Activated CD4-positive, alpha-beta memory T cell treated with anti-CD3 and anti-CD28 coated beads, Interleukin-2, amount 10 ng/mL, durations not matched to agents 7 days and 5 days (primary cell): ENCODE measurements at regions not wholly inside any gene's neighbourhood (a gene's known extent, or its start where the extent isn't known, plus 50 kb on each side); places are given as distances from the start of the nearest gene placed in this dataset.
"Not testable (repeated sequence)": the region's sequence is repeated elsewhere in the genome, so short reads cannot be mapped to it uniquely, and the experiment has no call there.

Source experiments
- CTCF ChIA-PET: fragments of 350-600 bp; sonication (Branson Sonifier 250); formaldehyde crosslinking; loops from one replicate; lab custom pipeline; 2021; ENCODE audit warnings: antibody characterized with exemption, inconsistent platforms; lab: Charles Lee
- POLR2A ChIA-PET: fragments of 350-600 bp; sonication (Branson Sonifier 250); formaldehyde crosslinking; loops from one replicate; lab custom pipeline; 2021; ENCODE audit warnings: antibody characterized with exemption; lab: Charles Lee
- DNase-seq: peaks from one replicate; pipeline ENCODE4 v3.0.0-alpha.2; 2020
- H3K27ac Mint-ChIP-seq: one replicate; pipeline ENCODE4 v1.8.0; 2021; ENCODE audit warnings: mild to moderate bottlenecking, mixed read lengths
- H3K27me3 Mint-ChIP-seq: one replicate; pipeline ENCODE4 v1.8.0; 2021; ENCODE audit warnings: mixed read lengths
- H3K36me3 Mint-ChIP-seq: one replicate; pipeline ENCODE4 v1.8.0; 2021; ENCODE audit warnings: low read depth, mixed read lengths
- H3K4me1 Mint-ChIP-seq: one replicate; pipeline ENCODE4 v1.8.0; 2021; ENCODE audit warnings: mixed read lengths
- H3K4me3 Mint-ChIP-seq: one replicate; pipeline ENCODE4 v1.8.0; 2021; ENCODE audit warnings: mild to moderate bottlenecking, mixed read lengths
- H3K9me3 Mint-ChIP-seq: one replicate; pipeline ENCODE4 v1.8.0; 2021; ENCODE audit warnings: mixed read lengths

DNA sequence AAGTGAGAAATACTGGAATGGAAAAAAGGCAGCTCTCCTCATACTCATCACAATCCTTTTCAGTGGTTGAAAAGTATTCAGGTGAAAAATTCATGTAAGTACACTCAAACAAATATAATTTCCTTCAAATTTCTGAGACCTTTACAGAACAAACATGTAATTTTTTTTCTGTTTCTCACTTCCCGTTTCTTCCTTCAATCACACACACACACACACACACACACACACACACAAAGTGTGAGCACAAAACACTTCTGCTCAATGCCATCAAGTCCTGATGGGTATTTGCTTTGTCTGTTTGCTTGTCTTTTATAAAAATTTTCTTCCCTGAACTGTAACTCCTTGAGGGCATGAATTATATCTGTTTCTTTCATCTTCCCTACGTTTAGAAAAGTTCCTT, 110.6 kb downstream of the LIG4 start:
- DNase-seq = no peak
- H3K27ac Mint-ChIP-seq = no peak overlapping the region
- ChIA-PET POLR2A (no interaction called here), CTCF (no interaction called here)
- H3K4me1 Mint-ChIP-seq = no peaks in the 10 kb centered on the region
- no peaks in the 10 kb centered on the region for H3K36me3 Mint-ChIP-seq
- no peaks in the 10 kb centered on the region for H3K27me3 Mint-ChIP-seq
- H3K9me3 Mint-ChIP-seq = no peaks in the 10 kb centered on the region
- H3K4me3 Mint-ChIP-seq = no peak overlapping the region

DNA sequence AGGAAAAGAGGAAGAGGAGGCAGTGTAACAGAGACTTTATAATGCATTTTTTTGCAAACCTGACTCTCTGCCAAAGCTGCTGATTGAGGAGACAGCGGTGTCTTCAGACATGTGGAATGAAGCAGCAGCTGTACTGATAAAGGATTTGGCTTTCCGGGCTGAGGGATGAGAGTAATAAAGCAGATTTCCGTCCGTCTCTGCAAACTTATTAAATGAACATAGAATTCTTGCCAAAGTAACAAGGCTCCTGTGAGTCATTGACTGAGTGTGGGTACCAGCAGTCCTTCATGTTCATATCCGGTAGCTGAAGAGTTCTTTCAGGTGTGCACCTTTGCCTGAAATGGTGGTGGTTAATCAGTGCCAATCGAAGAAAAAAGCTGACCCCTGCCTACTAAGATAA, 112.6 kb downstream of the LIG4 start:
- CTCF ChIA-PET = no interaction called here
- H3K9me3 Mint-ChIP-seq = no peaks in the 10 kb centered on the region
- no peak overlapping the region for H3K27ac Mint-ChIP-seq
- no peaks in the 10 kb centered on the region for H3K4me1 Mint-ChIP-seq
- no peaks in the 10 kb centered on the region for H3K27me3 Mint-ChIP-seq
- POLR2A ChIA-PET = no interaction called here
- DNase-seq = no peak
- no peak overlapping the region for H3K4me3 Mint-ChIP-seq
- H3K36me3 Mint-ChIP-seq = no peaks in the 10 kb centered on the region

DNA sequence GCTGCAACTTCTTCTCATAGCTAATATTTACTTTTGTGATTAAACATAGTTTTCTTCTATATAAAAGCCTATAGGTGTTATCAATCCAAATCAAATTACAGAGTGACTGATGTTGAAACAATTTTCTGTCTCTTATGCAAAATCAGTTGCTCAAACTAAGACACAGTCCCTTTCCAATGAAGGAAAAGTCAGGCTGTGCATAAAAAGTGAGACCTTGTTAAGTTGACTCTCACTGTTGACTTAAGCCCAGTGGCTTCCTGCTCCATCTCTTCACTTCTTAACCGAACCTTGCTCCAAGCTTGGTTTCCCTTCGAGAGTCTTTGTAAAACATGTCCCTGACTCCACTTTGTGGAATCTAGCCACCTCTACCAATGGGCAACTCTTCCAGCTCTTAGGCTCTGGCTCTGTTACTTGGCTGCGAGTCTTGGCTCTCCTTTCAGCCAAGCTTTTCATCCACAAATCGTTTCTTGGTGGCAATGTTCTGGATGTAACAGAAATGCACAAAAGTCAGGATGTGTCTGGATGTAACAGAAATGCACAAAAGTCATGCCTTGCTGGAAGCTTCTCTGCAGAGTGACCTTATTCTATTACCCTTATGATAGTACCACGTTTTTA, 118.9 kb downstream of the LIG4 start:
- DNase-seq = no peak
- Mint-ChIP-seq H3K36me3 (no peaks in the 10 kb centered on the region), H3K4me1 (no peaks in the 10 kb centered on the region), H3K4me3 (no peak overlapping the region), H3K9me3 (no peaks in the 10 kb centered on the region), H3K27me3 (no peaks in the 10 kb centered on the region), H3K27ac (no peak overlapping the region)
- ChIA-PET CTCF (no interaction called here), POLR2A (no interaction called here)

DNA sequence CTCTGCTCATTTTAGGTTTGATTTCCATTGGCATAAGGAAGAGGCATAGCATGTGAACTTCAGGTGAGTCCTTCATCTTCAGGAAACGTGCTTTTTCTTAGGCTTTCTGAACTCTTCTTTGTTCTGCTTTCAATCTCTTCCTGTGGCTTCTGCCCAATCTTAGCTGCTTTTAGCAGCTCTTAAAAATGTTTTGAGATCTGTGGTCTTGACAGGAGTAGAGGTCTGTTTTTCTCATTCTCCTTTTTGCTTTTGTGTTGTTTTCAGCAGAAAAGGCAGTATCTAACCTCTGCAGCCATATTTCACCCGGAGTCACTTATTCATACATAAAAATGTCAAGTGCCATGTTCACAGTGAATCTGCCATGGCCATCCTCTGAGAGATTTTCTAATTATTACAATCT, 120.3 kb downstream of the LIG4 start:
- no peaks in the 10 kb centered on the region for H3K36me3 Mint-ChIP-seq
- POLR2A ChIA-PET = no interaction called here
- no peaks in the 10 kb centered on the region for H3K9me3 Mint-ChIP-seq
- H3K4me3 Mint-ChIP-seq = no peak overlapping the region
- no peaks in the 10 kb centered on the region for H3K27me3 Mint-ChIP-seq
- no peak overlapping the region for H3K27ac Mint-ChIP-seq
- CTCF ChIA-PET = no interaction called here
- H3K4me1 Mint-ChIP-seq = no peaks in the 10 kb centered on the region
- no peak for DNase-seq

DNA sequence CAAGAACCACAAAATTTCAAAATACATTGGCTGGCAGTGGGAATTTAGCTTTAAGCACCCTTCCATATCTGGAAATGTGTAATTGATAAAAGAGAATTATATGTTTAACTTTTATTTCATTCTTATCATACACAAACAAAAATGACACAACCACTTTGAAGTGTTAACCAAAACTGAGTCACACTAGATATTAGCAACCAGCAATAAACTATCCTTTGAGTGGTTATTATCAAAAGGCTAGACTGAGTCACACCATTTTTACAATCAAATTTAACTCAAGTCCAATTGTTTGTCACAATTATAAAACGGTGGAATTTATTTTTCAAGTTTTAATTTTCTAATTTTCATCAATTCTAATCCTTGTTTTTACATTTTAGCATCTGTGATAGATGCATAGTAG, 121.7 kb downstream of the LIG4 start:
- no peaks in the 10 kb centered on the region for H3K9me3 Mint-ChIP-seq
- no peak overlapping the region for H3K27ac Mint-ChIP-seq
- H3K36me3 Mint-ChIP-seq = no peaks in the 10 kb centered on the region
- POLR2A ChIA-PET = no interaction called here
- H3K27me3 Mint-ChIP-seq = no peaks in the 10 kb centered on the region
- no peak for DNase-seq
- CTCF ChIA-PET = no interaction called here
- H3K4me1 Mint-ChIP-seq = no peaks in the 10 kb centered on the region
- no peak overlapping the region for H3K4me3 Mint-ChIP-seq

DNA sequence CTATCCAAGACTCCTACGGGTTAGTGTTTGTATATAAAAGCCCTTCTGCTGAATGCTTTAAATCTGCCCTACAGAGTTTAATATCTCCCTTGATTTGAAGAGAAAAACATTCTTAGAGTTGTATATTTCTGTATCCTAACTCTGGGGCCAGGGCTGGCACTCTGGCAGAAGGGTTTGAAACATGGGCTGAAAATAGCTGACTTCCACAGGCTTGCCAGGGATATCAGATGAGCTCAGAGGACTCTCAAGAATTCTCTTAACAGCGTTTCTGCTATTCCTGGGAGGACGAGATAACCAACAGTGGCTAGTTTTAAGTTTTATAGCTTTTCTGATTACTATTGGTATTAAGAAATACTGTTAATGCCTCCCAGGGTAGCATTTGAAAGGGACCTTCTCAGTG, 127.5 kb downstream of the LIG4 start:
- Mint-ChIP-seq H3K27me3 (no peaks in the 10 kb centered on the region), H3K36me3 (no peaks in the 10 kb centered on the region), H3K27ac (no peak overlapping the region), H3K4me1 (no peaks in the 10 kb centered on the region), H3K4me3 (no peak overlapping the region), H3K9me3 (no peaks in the 10 kb centered on the region)
- DNase-seq = no peak
- CTCF ChIA-PET = no interaction called here
- POLR2A ChIA-PET = no interaction called here

DNA sequence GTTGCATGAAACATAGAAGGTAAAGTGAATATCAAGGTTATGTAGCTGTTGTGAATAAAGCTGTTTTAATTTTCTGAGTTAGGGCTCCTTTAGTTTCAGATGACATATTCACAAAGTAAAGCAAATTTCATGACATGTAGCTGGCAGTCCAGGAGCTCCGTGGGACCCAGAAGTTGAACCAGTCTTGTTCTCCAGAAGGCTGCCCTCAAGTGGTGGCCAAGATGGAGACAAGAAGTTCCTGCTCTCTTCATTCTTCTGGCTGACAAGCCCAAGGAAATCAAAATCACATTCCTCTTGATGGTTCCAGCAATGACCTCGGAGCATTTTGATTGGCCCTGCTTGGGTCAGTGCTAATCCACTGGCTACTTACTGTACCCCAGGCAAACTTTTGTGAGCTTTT, 128.7 kb downstream of the LIG4 start:
- H3K27me3 Mint-ChIP-seq = no peaks in the 10 kb centered on the region
- no peak overlapping the region for H3K27ac Mint-ChIP-seq
- H3K4me1 Mint-ChIP-seq = no peaks in the 10 kb centered on the region
- CTCF ChIA-PET = no interaction called here
- no peak for DNase-seq
- no peaks in the 10 kb centered on the region for H3K36me3 Mint-ChIP-seq
- no peaks in the 10 kb centered on the region for H3K9me3 Mint-ChIP-seq
- POLR2A ChIA-PET = no interaction called here
- no peak overlapping the region for H3K4me3 Mint-ChIP-seq

DNA sequence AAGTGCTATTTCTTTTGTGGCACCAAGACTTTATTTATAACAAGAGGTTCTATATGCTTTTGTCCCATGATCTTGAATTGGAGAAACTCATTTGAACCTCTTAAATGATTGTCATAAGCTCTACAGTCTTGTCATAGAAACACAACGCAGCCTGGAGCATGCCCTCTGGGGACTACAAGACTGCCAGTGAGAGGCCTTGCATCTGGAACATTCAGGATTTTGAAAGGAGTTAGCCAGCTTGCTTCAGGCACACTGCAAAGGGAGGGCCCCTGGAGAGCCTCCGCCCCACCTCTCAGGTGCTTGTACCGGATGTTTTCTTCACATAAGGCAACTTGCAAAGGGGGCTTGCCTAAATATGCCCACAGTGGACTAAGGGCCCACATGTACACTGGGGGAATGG, 130.5 kb downstream of the LIG4 start:
- H3K27ac Mint-ChIP-seq = no peak overlapping the region
- H3K27me3 Mint-ChIP-seq = no peaks in the 10 kb centered on the region
- no peaks in the 10 kb centered on the region for H3K9me3 Mint-ChIP-seq
- H3K4me3 Mint-ChIP-seq = no peak overlapping the region
- CTCF ChIA-PET = no interaction called here
- no peaks in the 10 kb centered on the region for H3K36me3 Mint-ChIP-seq
- no peaks in the 10 kb centered on the region for H3K4me1 Mint-ChIP-seq
- POLR2A ChIA-PET = interaction anchor here (0.6 kb wide), 1 partner anchor 389 kb away, joined by 3 read pairs; no protein-coding TSS in a partner anchor
- no peak for DNase-seq

DNA sequence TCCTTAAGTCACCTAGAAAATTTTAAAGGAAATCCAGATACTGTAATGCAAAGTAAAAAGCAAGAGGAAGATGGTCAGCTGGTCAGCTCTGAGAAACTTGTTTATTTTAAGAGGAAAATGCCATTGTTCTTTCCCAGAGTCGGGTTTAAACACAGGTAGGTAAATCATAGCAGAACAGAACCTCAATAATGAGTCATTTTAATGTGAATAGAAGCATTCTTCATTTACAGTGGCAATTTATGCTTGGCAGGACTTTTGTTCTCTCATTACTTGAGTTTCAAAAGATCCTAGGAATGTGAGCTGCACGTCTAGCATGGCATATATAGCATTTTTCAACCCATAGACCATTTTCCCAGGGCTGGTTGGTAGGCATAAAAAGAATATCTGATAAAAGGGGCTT, 132.3 kb downstream of the LIG4 start:
- no peak for DNase-seq
- POLR2A ChIA-PET = no interaction called here
- CTCF ChIA-PET = no interaction called here
- H3K27me3 Mint-ChIP-seq = no peaks in the 10 kb centered on the region
- no peaks in the 10 kb centered on the region for H3K4me1 Mint-ChIP-seq
- no peaks in the 10 kb centered on the region for H3K9me3 Mint-ChIP-seq
- H3K27ac Mint-ChIP-seq = no peak overlapping the region
- H3K36me3 Mint-ChIP-seq = no peaks in the 10 kb centered on the region
- no peak overlapping the region for H3K4me3 Mint-ChIP-seq

DNA sequence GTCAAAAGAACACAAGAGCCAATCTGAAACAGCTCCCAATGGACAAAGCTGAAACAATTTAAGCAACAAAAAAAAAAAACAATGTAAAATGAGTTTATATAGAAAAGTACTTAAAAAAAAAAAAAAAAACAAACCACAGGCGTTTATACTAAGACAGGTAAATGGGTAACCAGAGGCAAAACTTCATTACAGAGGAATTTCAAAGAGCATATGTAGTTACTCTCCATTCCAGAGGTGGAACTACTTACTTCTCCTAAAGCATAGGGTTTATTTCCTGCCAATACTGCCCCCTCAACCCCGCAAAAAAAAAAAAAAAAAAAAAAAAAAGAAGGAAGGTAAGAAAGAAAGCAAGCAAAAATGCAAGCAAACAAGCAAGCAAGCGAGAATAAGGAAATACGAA, 132.9 kb downstream of the LIG4 start:
- Mint-ChIP-seq H3K27ac (no peak overlapping the region), H3K36me3 (no peaks in the 10 kb centered on the region), H3K9me3 (no peaks in the 10 kb centered on the region), H3K27me3 (no peaks in the 10 kb centered on the region), H3K4me3 (no peak overlapping the region), H3K4me1 (no peaks in the 10 kb centered on the region)
- CTCF ChIA-PET = interaction anchor here (0.7 kb wide), 1 partner anchor 68 kb away, joined by 3 read pairs; no protein-coding TSS in a partner anchor
- DNase-seq = no peak
- POLR2A ChIA-PET = no interaction called here

DNA sequence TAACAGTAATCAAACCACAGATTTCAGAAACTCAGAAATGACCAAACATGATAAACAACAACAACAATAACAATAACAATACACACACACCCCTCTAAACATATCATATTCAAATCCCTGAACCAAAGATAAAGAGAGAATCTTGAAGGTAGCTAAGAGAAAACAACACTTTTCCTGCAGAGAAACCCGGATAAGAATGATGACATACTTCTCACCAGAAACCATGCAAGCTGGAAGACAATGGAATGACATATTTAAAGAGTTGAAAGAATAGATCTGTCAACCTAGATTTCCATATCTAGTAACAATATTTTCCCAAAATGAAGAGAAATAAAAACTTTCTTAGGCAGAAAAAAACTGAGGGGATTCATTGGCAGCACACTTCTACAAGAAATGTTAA, 138.1 kb downstream of the LIG4 start:
- H3K27me3 Mint-ChIP-seq = no peaks in the 10 kb centered on the region
- H3K4me1 Mint-ChIP-seq = no peaks in the 10 kb centered on the region
- H3K27ac Mint-ChIP-seq = no peak overlapping the region
- ChIA-PET CTCF (no interaction called here), POLR2A (no interaction called here)
- H3K36me3 Mint-ChIP-seq = no peaks in the 10 kb centered on the region
- no peak overlapping the region for H3K4me3 Mint-ChIP-seq
- DNase-seq = no peak
- peaks cover 9% of the 10 kb centered on the region for H3K9me3 Mint-ChIP-seq

DNA sequence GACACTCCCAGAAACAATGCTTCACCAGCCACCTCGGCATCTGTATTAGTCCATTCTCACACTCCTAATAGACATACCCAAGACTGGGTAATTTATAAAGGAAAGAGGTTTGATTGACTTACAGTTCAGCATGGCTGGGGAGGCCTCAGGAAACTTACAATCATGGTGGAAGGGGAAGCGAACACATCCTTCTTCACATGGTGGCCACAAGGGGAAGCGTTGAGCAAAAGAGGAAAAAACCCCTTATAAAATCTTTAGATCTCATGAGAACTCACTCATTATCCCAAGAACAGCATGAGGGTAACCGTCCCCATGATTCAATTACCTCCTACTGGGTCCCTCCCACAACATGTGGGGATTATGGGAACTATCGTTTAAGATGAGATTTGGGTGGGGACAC, 140.9 kb downstream of the LIG4 start:
- CTCF ChIA-PET, POLR2A ChIA-PET: not testable (repeated sequence)

DNA sequence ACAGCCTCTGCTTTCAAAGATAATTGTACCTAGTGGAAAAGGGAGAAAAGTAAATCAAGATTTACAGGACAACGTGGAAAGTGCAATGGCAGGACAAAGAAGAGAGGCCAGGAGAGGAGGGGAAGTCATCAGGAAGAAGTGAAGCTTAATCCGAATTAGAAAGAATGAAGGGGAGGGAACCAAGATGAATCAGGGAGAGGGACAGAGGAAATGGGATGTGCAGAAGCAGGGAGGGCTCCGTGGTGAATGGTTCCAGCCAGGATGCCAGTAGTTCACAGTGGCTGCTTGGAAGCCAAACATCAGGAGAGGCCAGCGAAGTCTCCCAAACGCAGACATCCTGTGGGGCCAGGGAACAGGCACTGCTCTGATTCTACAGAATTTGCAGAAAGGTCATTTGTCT, 144.4 kb downstream of the LIG4 start:
- no peak for DNase-seq
- Mint-ChIP-seq H3K9me3 (peaks cover 11% of the 10 kb centered on the region), H3K4me1 (no peaks in the 10 kb centered on the region), H3K36me3 (no peaks in the 10 kb centered on the region), H3K27me3 (no peaks in the 10 kb centered on the region), H3K4me3 (no peak overlapping the region), H3K27ac (no peak overlapping the region)
- ChIA-PET CTCF (no interaction called here), POLR2A (no interaction called here)

More for the DNA sequence above, 140.9 kb downstream of the LIG4 start:
- not testable (repeated sequence) for H3K36me3 Mint-ChIP-seq, H3K4me1 Mint-ChIP-seq, H3K27me3 Mint-ChIP-seq, H3K27ac Mint-ChIP-seq, DNase-seq, H3K4me3 Mint-ChIP-seq
- peaks cover 13% of the 10 kb centered on the region for H3K9me3 Mint-ChIP-seq

DNA sequence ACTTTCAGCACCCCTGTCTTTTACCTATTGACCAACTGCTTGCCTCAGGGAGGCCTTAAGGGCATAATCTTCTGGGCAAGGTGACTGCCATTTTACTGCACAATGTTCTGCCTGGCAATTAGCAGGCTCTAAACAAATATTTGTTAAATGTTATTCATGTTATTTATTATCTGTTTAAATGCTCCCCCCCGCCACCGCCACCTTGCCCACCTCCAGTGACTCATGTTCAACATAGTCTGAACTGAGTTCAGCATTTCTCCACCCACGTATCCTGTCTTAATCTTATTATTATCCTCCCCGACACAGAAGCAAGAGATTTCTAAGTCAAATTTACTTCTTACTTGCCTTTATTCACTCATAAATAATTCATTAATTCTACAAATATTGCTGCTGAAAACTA, 144.8 kb downstream of the LIG4 start:
- DNase-seq = no peak
- no peaks in the 10 kb centered on the region for H3K27me3 Mint-ChIP-seq
- POLR2A ChIA-PET = no interaction called here
- CTCF ChIA-PET = no interaction called here
- H3K9me3 Mint-ChIP-seq = peaks cover 11% of the 10 kb centered on the region
- no peak overlapping the region for H3K27ac Mint-ChIP-seq
- H3K36me3 Mint-ChIP-seq = no peaks in the 10 kb centered on the region
- no peak overlapping the region for H3K4me3 Mint-ChIP-seq
- no peaks in the 10 kb centered on the region for H3K4me1 Mint-ChIP-seq
